Activated naive CD4-positive, alpha-beta T cell treated with anti-CD3 and anti-CD28 coated beads for 36 hours (primary cell): ENCODE measurements at regions not wholly inside any gene's neighbourhood (a gene's known extent, or its start where the extent isn't known, plus 50 kb on each side); places are given as distances from the start of the nearest gene placed in this dataset.

Experiments
- CTCF ChIA-PET: fragments of 350-600 bp; sonication (Branson Sonifier 250); formaldehyde crosslinking; loops from one replicate; lab custom pipeline; 2021; ENCODE audit warnings: antibody characterized with exemption; lab: Charles Lee
- DNase-seq: peaks from one replicate; pipeline ENCODE4 v3.0.0-alpha.2; 2020
- H3K27ac Mint-ChIP-seq: one replicate; pipeline ENCODE4 v1.8.0; 2021; ENCODE audit warnings: mild to moderate bottlenecking, mixed read lengths
- H3K27me3 Mint-ChIP-seq: one replicate; pipeline ENCODE4 v1.8.0; 2021; ENCODE audit warnings: low read depth, mixed read lengths
- H3K36me3 Mint-ChIP-seq: one replicate; pipeline ENCODE4 v1.8.0; 2021; ENCODE audit warnings: low read depth, mixed read lengths
- H3K4me1 Mint-ChIP-seq: one replicate; pipeline ENCODE4 v1.8.0; 2021; ENCODE audit warnings: low read depth, mixed read lengths
- H3K4me3 Mint-ChIP-seq: one replicate; pipeline ENCODE4 v1.8.0; 2021; ENCODE audit warnings: mild to moderate bottlenecking, moderate library complexity, mixed read lengths
- H3K9me3 Mint-ChIP-seq: one replicate; pipeline ENCODE4 v1.8.0; 2021; ENCODE audit warnings: mixed read lengths
- intact Hi-C: fragments of 100-400 bp; cut with micrococcal nuclease; formaldehyde crosslinking; loops from one replicate; pipeline ENCODE4 v1.15.1; 2023

DNA sequence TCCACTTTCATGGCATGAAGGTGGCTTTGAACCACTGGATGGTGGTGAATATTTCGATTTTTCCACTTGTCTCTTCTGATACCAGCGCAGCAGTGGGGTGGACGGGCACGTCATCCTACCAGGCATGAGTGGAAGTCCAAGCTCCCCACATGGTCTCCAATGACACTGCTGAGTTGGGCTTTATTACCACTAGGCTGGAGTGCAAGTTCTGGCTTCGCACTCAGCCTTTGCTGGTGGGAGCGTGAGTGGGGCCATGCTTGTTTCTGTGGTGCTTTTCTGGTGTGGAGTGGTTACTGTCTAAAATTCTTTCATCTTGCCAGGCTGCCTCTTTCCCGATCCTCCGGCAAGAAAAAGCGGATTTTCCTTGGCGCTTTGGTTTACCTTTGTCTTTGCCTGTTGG lies 70.1 kb upstream of the SDK1 start:
- DNase-seq = no peak
- peaks cover 22% of the 10 kb centered on the region for H3K4me1 Mint-ChIP-seq

DNA sequence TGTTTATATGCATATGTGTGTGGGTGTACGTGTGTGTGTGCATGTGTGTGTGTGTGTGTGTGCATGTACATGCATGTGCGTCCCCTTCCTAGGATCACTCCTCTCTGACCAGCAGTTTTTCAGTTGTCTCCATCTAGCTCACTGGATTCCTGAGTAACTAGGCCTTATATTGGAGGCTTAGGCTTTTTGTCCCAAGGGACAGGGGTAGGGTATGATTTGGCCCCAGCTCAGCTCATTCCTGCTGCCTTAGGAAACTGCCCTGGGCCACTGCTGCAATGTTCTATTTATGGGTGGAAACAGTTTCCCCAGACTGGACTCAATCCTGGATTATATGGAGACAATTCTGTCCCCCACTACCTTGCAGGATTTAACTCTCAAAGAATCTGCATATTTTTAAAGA lies 68.8 kb upstream of the SDK1 start:
- no peak for DNase-seq
- Mint-ChIP-seq H3K9me3 (peaks cover 18% of the 10 kb centered on the region), H3K27me3 (no peaks in the 10 kb centered on the region), H3K4me1 (peaks cover 17% of the 10 kb centered on the region), H3K4me3 (no peak overlapping the region), H3K27ac (no peak overlapping the region), H3K36me3 (peaks cover 5% of the 10 kb centered on the region)
- CTCF ChIA-PET = interaction anchor here (0.6 kb wide), 1 partner anchor 74 kb away, joined by 3 read pairs; no protein-coding TSS in a partner anchor
- intact Hi-C loops = no loop called here

More for the DNA sequence above, 70.1 kb upstream of the SDK1 start:
- intact Hi-C loops = no loop called here
- H3K27ac Mint-ChIP-seq = no peak overlapping the region
- CTCF ChIA-PET = no interaction called here
- H3K9me3 Mint-ChIP-seq = peaks cover 12% of the 10 kb centered on the region
- no peaks in the 10 kb centered on the region for H3K27me3 Mint-ChIP-seq
- no peak overlapping the region for H3K4me3 Mint-ChIP-seq
- H3K36me3 Mint-ChIP-seq = peaks cover 5% of the 10 kb centered on the region

DNA sequence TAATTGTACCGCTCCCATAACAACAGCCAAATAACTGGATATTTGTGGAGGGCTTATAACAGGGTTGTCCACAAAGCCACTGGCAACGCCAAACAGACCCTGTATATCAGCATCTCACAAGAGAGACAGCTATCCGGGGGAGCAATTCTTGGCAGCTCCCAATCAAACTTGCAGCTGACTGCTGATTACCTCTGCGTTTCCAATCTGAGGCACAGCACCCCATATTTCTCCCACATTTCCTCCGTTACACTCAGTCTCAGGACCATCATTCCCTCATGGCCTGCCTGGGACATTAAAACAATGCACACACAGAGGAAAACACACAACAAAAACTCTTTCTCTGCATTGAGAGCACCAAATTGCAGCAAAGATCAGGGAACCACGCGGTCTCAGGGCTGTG lies 67.8 kb upstream of the SDK1 start:
- no peak for DNase-seq
- CTCF ChIA-PET = interaction anchor here (0.9 kb wide), 1 partner anchor 35 kb away, joined by 3 read pairs; no protein-coding TSS in a partner anchor
- Mint-ChIP-seq H3K27me3 (no peaks in the 10 kb centered on the region), H3K4me1 (peaks cover 9% of the 10 kb centered on the region), H3K4me3 (no peak overlapping the region), H3K36me3 (peaks cover 5% of the 10 kb centered on the region), H3K27ac (no peak overlapping the region), H3K9me3 (peaks cover 18% of the 10 kb centered on the region)
- intact Hi-C loops = no loop called here

DNA sequence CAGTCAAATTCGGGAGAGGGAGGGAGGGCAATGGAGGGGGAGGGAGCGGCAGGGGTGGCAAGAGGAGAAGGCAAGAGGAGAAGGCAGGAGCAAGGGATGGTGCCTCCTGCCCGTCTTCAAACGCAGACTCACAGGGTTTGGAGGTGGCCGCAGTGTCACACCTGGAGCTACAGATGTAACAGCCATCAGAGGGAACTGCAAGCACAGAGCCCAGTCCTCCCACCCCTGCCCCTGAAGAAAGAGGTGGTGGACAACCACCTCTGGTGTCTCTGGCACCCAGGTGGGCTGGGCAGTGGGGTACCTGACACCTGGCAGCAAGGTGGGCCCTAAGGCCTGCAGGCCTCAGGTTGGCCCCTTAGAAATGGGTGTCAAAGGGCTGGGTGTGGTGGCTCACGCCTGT lies 67.0 kb upstream of the SDK1 start:
- H3K4me1 Mint-ChIP-seq = peaks cover 4% of the 10 kb centered on the region
- no peak for DNase-seq

DNA sequence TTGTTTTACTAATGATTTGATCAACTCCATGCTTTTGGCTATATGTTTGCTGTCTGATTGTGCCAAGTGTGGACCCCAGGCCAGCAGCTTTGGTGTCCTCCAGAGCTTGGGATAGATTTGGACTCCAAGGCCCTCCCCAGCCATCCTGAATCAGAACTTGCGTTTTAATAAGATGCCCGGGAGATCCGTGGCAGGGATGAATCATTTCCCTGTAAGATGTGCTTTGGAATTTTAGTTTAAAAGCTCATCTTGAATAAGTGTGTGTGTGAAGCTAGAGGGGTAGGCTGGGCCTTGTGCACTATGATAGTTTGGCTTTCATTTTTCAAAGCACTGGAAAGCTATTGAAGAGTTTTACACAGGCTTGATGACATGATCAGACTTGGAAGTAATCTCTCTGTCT lies 66.2 kb upstream of the SDK1 start:
- Mint-ChIP-seq H3K9me3 (peaks cover 14% of the 10 kb centered on the region), H3K36me3 (peaks cover 5% of the 10 kb centered on the region), H3K27ac (no peak overlapping the region), H3K4me1 (no peaks in the 10 kb centered on the region), H3K27me3 (no peaks in the 10 kb centered on the region), H3K4me3 (no peak overlapping the region)
- intact Hi-C loops = no loop called here
- DNase-seq = no peak
- CTCF ChIA-PET = no interaction called here

More for the DNA sequence above, 67.0 kb upstream of the SDK1 start:
- Mint-ChIP-seq H3K27me3 (no peaks in the 10 kb centered on the region), H3K4me3 (no peak overlapping the region), H3K27ac (no peak overlapping the region), H3K9me3 (peaks cover 18% of the 10 kb centered on the region), H3K36me3 (peaks cover 5% of the 10 kb centered on the region)
- CTCF ChIA-PET = no interaction called here
- intact Hi-C loops = no loop called here

DNA sequence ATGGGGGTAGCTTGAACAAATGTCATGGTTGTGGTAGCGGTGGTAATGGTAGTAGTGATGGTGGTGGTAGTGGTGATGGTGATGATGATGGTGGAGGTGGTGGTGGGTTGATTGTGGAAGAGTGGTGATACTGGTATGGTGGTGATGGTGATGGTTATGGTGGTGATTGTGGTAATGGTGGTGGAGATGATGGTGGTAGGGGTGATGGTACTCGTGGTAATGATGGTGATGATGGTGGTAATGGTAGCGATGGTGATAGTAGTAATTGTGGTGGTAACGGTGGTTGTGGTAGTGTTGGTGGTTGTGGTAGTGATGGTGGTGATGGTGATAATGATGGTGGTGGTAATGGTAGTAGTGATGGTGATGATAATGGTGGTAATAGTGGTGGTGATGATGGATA lies 65.7 kb upstream of the SDK1 start:
- Mint-ChIP-seq H3K36me3 (peaks cover 5% of the 10 kb centered on the region), H3K27ac (no peak overlapping the region)
- CTCF ChIA-PET = no interaction called here

DNA sequence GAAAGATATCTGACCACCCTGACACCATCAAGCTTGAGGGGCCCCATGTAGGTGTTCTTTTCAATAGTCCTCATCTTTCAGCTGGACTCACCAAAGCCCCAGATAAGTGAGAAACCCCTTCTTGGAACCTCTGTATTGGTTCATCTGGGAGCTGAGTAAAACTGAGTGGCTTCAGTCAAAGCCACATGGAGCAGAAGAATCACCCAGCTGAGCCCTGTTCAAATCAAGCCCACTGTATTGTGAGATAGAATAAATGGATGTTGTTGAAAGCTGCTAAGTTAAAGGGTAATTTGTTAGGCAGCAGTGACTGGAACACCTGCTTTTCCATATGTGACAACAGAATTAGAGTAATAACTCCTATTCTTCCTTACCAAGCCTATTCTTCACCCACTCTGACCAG lies 64.8 kb upstream of the SDK1 start:
- CTCF ChIA-PET = interaction anchor here (0.7 kb wide), 1 partner anchor 87 kb away, joined by 3 read pairs; no protein-coding TSS in a partner anchor
- peaks cover 14% of the 10 kb centered on the region for H3K9me3 Mint-ChIP-seq
- no peaks in the 10 kb centered on the region for H3K27me3 Mint-ChIP-seq
- no peaks in the 10 kb centered on the region for H3K4me1 Mint-ChIP-seq
- no peak overlapping the region for H3K27ac Mint-ChIP-seq
- no peak overlapping the region for H3K4me3 Mint-ChIP-seq
- H3K36me3 Mint-ChIP-seq = peaks cover 5% of the 10 kb centered on the region
- intact Hi-C loops = no loop called here
- no peak for DNase-seq

More for the DNA sequence above, 65.7 kb upstream of the SDK1 start:
- no peaks in the 10 kb centered on the region for H3K27me3 Mint-ChIP-seq
- intact Hi-C loops = no loop called here
- no peak overlapping the region for H3K4me3 Mint-ChIP-seq
- peaks cover 14% of the 10 kb centered on the region for H3K9me3 Mint-ChIP-seq
- H3K4me1 Mint-ChIP-seq = no peaks in the 10 kb centered on the region
- DNase-seq = no peak

DNA sequence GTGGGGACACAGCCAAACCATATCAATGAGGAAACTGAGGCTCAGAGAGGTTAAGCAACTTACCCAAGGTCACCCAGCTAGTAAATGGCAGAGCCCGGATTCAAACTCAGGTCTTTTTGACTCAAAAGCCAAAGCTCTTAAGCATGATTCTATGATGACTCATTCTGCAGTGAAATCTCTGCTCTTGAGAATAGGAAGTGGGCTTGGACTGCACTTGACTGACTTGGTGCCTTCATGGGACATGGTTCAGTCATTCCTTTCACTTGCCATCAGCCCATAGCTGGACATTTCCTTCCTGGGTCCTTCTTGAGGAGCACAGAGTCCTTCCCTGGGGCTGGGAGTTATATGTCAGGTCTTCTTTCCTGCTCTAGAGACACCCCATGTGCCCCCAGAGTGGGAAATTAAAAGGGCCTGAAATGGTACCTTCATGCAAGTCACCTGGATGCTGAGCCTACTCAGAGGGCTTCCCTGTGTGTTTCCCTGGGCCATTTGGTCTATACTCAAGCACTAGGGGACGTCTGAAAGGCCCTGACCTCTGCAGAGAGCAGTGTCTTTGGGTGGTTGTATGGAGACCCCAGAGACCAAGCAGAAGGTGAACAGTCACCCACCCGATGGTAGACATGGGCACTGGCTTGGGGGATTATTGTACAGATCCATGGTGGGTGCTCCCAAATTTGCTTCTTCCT lies 62.4 kb upstream of the SDK1 start:
- Mint-ChIP-seq H3K9me3 (peaks cover 14% of the 10 kb centered on the region), H3K27ac (no peak overlapping the region), H3K27me3 (no peaks in the 10 kb centered on the region), H3K36me3 (peaks cover 5% of the 10 kb centered on the region), H3K4me3 (no peak overlapping the region), H3K4me1 (no peaks in the 10 kb centered on the region)
- CTCF ChIA-PET = no interaction called here
- intact Hi-C loops = no loop called here
- DNase-seq = no peak

DNA sequence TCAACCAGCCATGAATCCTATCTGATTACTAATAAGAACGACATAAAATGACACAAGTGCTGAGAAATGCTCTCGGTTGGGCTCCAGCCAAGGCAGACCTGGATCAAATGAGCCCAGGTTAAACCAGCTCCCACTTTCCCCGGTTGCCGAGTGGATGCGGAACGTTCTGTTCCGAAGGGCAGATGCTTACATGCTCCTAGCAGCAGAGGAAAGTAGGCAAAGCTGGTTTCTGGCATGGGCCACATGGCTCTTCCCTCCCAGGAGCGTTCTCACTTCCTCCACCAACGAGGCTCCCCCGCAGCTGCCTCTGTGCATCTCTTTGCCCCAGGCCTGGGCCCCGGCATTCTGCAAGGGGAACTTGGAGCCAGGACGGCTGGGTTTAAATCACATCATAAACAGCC lies 61.8 kb upstream of the SDK1 start:
- CTCF ChIA-PET = no interaction called here
- Mint-ChIP-seq H3K36me3 (peaks cover 5% of the 10 kb centered on the region), H3K9me3 (peaks cover 14% of the 10 kb centered on the region), H3K4me1 (no peaks in the 10 kb centered on the region), H3K27ac (no peak overlapping the region), H3K4me3 (no peak overlapping the region), H3K27me3 (no peaks in the 10 kb centered on the region)
- intact Hi-C loops = no loop called here
- no peak for DNase-seq

DNA sequence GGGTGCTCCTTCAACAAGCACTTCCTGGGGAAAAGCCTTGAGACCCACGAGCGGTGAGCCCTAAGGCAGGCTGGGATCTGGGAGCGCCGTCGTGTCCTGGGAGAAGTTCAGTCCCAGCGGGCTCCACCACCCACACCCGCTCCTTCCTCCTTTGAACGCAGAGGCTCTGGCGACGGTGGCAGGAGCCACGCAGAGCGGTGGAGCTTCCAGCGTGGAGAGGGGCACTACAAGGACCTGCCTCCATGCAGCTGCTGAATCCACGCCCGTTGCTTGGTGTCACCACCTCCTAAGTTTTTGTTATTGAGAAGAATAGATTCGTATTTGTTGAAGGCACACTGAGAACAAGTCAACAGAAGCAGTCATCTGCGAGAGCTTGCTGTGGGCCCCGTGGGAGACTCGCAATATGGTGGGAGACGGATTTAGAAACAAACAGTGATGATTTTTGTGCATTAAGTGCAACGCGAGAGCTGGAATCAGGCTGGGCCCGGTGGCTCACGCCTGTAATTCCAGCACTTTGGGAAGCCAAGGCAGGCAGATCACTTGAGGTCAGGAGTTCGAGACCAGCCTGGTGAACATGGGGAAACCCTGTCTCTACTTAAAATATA lies 60.1 kb upstream of the SDK1 start:
- no peak overlapping the region for H3K4me3 Mint-ChIP-seq
- CTCF ChIA-PET = no interaction called here
- H3K27ac Mint-ChIP-seq = no peak overlapping the region
- DNase-seq = no peak
- peaks cover 6% of the 10 kb centered on the region for H3K9me3 Mint-ChIP-seq
- H3K27me3 Mint-ChIP-seq = no peaks in the 10 kb centered on the region
- H3K36me3 Mint-ChIP-seq = no peaks in the 10 kb centered on the region
- no peaks in the 10 kb centered on the region for H3K4me1 Mint-ChIP-seq
- intact Hi-C loops = no loop called here

DNA sequence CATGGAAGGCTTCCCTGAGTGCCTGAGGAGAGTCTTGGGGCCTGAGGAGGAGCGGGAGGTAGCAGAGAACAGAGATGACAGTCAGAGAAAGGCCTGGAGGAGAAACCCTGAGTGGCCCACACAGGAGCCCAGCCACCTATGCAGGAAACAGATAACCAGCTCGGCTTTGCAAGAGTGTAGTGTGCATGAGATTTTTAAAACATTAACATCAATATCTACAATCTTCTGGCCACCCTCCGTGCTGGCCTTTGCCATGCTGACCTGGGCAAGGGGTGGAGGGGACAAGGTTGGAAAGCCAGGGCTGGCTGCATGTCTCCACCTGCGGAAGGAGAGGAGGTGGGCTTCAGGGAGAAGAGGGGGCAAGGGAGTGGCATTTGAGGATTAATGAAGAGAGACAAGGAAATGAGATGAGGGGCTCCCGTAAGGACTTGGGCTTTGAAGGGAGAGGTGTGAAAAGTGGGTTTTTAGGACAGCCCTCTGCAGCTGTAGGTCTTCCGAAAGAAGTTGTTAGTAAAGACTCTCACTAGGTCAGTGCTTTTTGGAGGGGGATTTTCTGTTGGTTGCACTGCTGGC lies 59.3 kb upstream of the SDK1 start:
- Mint-ChIP-seq H3K36me3 (no peaks in the 10 kb centered on the region), H3K4me1 (no peaks in the 10 kb centered on the region), H3K27ac (no peak overlapping the region), H3K4me3 (no peak overlapping the region), H3K27me3 (no peaks in the 10 kb centered on the region), H3K9me3 (peaks cover 6% of the 10 kb centered on the region)
- intact Hi-C loops = no loop called here
- no peak for DNase-seq
- CTCF ChIA-PET = no interaction called here

DNA sequence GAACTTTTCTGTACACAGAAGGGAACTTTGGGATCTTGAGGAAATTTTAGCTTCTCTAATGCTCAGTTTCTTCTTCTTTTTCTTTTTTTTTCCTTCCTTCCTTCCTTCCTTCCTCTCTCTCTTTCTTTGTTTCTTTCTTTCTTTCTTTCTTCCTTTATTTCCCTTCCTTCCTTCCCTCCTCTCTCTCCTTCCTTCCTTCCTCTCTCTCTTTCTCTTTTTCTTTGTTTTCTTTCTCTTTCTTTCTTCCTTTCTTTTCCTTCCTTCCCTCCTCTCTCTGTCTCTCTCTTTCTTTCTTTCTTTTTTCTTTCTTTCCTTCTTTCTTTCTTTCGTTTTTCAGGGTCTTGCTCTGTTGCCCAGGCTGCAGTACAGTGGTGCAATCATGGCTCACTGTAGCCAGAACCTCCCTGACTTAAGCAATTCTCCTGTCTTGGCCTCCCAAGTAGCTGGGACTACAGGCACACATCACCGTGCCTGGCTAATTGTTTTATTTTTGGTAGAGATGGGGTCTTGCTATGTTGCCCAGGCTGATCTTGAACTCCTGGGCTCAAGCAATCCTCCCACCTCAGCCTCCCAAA lies 58.6 kb upstream of the SDK1 start:
- DNase-seq = no peak
- Mint-ChIP-seq H3K4me3 (no peak overlapping the region), H3K9me3 (peaks cover 7% of the 10 kb centered on the region), H3K27me3 (no peaks in the 10 kb centered on the region), H3K36me3 (no peaks in the 10 kb centered on the region), H3K27ac (no peak overlapping the region), H3K4me1 (no peaks in the 10 kb centered on the region)
- CTCF ChIA-PET = no interaction called here
- intact Hi-C loops = no loop called here
